PC-3 (cell line): ENCODE measurements at regions not wholly inside any gene's neighbourhood (a gene's known extent, or its start where the extent isn't known, plus 50 kb on each side); places are given as distances from the start of the nearest gene placed in this dataset.
A peak's percentile ranks its signal among the peaks of the same experiment; 100 is the strongest.
"Not testable (repeated sequence)": the region's sequence is repeated elsewhere in the genome, so short reads cannot be mapped to it uniquely, and the experiment has no call there.

ENCODE experiments used
- ATAC-seq: fragments of 200-7000 bp; cut with Tn5 transposase; 2 replicates; pipeline ENCODE4 v1.9.1; 2020; ENCODE audit warnings: mild to moderate bottlenecking, moderate library complexity
- BruUV-seq: library from RNA; stranded (reverse); fragments of 400-500 nt; replicated peaks from 2 replicates; lab custom pipeline; 2021; lab: Mats Ljungman, UMichigan
- CTCF ChIA-PET: fragments of 300-600 bp; sonication (Branson Sonifier 250); formaldehyde crosslinking; loops from one replicate; lab custom pipeline; 2022; ENCODE audit warnings: antibody characterized with exemption; lab: Charles Lee
- POLR2A ChIA-PET: fragments of 300-600 bp; sonication (Branson Sonifier 250); formaldehyde crosslinking; loops from one replicate; lab custom pipeline; 2022; ENCODE audit warnings: antibody characterized with exemption; ENCODE audit not compliant: unreplicated experiment; lab: Charles Lee
- DNase-seq: peaks from one replicate; pipeline ENCODE4 v3.0.0-alpha.2; 2015
- H2AFZ ChIP-seq: fragments of 300-600 bp; sonication (generic); 2 replicates; pipeline ENCODE4 v1.6.0; 2016; ENCODE audit warnings: antibody characterized with exemption, low read length
- H3F3A ChIP-seq: fragments of 300-600 bp; sonication (generic); one replicate; pipeline ENCODE4 v1.6.0; 2017; ENCODE audit warnings: antibody characterized with exemption, low read length, control low read depth, mild to moderate bottlenecking; ENCODE audit not compliant: unreplicated experiment
- H3K27ac ChIP-seq: fragments of 300-600 bp; sonication (generic); 2 replicates; pipeline ENCODE4 v1.5.1; 2016; ENCODE audit warnings: mild to moderate bottlenecking, low read length
- H3K27me3 ChIP-seq: fragments of 300-600 bp; sonication (generic); 2 replicates; pipeline ENCODE4 v1.6.1; 2016; ENCODE audit warnings: low read length, mixed read lengths
- H3K36me3 ChIP-seq: fragments of 300-600 bp; sonication (generic); 2 replicates; pipeline ENCODE4 v1.6.1; 2016; ENCODE audit warnings: low read depth, mixed run types, low read length, mixed read lengths
- H3K4me1 ChIP-seq: fragments of 300-600 bp; sonication (generic); 2 replicates; pipeline ENCODE4 v1.5.1; 2016; ENCODE audit warnings: low read length; ENCODE audit not compliant: insufficient read depth
- H3K4me2 ChIP-seq: fragments of 300-600 bp; sonication (generic); 2 replicates; pipeline ENCODE4 v1.6.0; 2016; ENCODE audit warnings: low read length
- H3K4me3 ChIP-seq: fragments of 300-600 bp; sonication (generic); 2 replicates; pipeline ENCODE4 v1.5.1; 2016; ENCODE audit warnings: mild to moderate bottlenecking, low read length, mixed read lengths
- H3K79me2 ChIP-seq: fragments of 300-600 bp; sonication (generic); 2 replicates; pipeline ENCODE4 v1.6.1; 2017; ENCODE audit warnings: low read length, mixed read lengths
- H3K9ac ChIP-seq: fragments of 300-600 bp; sonication (generic); 2 replicates; pipeline ENCODE4 v1.6.0; 2016; ENCODE audit warnings: mild to moderate bottlenecking, low read length
- H3K9me2 ChIP-seq: fragments of 300-600 bp; sonication (generic); replicated peaks from 2 replicates; pipeline ENCODE4 v1.6.1; 2016; ENCODE audit warnings: mixed run types, low read length, mixed read lengths
- H3K9me3 ChIP-seq: fragments of 300-600 bp; sonication (generic); 2 replicates; pipeline ENCODE4 v1.6.1; 2016; ENCODE audit warnings: low read length, mixed read lengths
- H4K20me1 ChIP-seq: fragments of 300-600 bp; sonication (generic); 2 replicates; pipeline ENCODE4 v1.6.1; 2016; ENCODE audit warnings: low read length, mixed read lengths
- EZH2 ChIP-seq: fragments of 300-600 bp; sonication (generic); IDR thresholded peaks from one replicate; pipeline ENCODE4 v1.6.1; 2017; ENCODE audit warnings: antibody characterized with exemption, mild to moderate bottlenecking, low read length; ENCODE audit not compliant: unreplicated experiment
- EZH2phosphoT487 ChIP-seq: fragments of 300-600 bp; sonication (generic); IDR thresholded peaks from 2 replicates; pipeline ENCODE4 v1.6.1; 2018; ENCODE audit warnings: mild to moderate bottlenecking, antibody characterized with exemption, low read length, borderline replicate concordance
- intact Hi-C: fragments of 100-400 bp; cut with micrococcal nuclease; formaldehyde crosslinking; loops from 2 replicates; pipeline ENCODE4 v1.9.0; 2023
- TF ChIP-seq, protein P1 (sequence below): fragments of 300-600 bp; sonication (generic); conservative IDR thresholded peaks from 2 replicates; pipeline ENCODE4 v1.5.1; 2017; ENCODE audit warnings: antibody characterized with exemption, low read depth, mild to moderate bottlenecking, low read length

DNA sequence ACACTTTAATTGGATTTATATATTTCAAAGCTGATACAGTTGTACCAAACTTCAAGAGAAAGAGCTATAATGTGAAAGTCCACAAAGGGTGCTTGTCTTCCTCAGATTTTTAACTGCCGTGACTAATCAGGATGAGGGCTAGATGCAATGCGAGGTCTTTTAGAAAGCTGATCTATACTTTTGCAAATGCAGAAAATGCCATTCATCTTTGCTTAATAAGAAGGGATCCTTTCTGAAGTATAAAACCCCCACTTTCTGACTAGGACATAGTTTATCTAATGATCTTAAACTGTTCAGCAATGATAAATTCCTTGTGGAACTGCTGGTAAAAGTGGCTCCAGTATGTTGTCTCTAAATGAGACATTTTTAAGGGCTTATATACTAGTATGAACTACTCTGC lies 102.7 kb upstream of the NGF start:
- ChIA-PET CTCF (no interaction called here), POLR2A (interaction anchor here (0.6 kb wide), 3 partner anchors 105 to 260 kb away, joined by 3 to 10 read pairs (median 5); no protein-coding TSS in a partner anchor)
- H3K9ac ChIP-seq, result no peak overlapping the region
- no TSS peak for BruUV-seq
- H3K9me3 ChIP-seq, result no peaks in the 10 kb centered on the region
- H3K4me2 ChIP-seq, result peak overlapping the region; percentile 50
- intact Hi-C loops, result no loop called here
- DNase-seq (peak; percentile 75), ATAC-seq (peak; percentile 89)
- H3K36me3 ChIP-seq, result no peaks in the 10 kb centered on the region
- H4K20me1 ChIP-seq, result no peaks in the 10 kb centered on the region
- no peak overlapping the region for H3K4me3 ChIP-seq
- H3K27me3 ChIP-seq, result no peaks in the 10 kb centered on the region
- peaks cover 21% of the 10 kb centered on the region for H3K4me1 ChIP-seq
- H3K27ac ChIP-seq, result peak overlapping the region; percentile 28
- H3K9me2 ChIP-seq, result no peaks in the 10 kb centered on the region
- H3F3A ChIP-seq, result no peaks in the 10 kb centered on the region
- H3K79me2 ChIP-seq, result no peaks in the 10 kb centered on the region
- TF ChIP-seq, protein P1, sequence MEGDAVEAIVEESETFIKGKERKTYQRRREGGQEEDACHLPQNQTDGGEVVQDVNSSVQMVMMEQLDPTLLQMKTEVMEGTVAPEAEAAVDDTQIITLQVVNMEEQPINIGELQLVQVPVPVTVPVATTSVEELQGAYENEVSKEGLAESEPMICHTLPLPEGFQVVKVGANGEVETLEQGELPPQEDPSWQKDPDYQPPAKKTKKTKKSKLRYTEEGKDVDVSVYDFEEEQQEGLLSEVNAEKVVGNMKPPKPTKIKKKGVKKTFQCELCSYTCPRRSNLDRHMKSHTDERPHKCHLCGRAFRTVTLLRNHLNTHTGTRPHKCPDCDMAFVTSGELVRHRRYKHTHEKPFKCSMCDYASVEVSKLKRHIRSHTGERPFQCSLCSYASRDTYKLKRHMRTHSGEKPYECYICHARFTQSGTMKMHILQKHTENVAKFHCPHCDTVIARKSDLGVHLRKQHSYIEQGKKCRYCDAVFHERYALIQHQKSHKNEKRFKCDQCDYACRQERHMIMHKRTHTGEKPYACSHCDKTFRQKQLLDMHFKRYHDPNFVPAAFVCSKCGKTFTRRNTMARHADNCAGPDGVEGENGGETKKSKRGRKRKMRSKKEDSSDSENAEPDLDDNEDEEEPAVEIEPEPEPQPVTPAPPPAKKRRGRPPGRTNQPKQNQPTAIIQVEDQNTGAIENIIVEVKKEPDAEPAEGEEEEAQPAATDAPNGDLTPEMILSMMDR, result no peak
- no peak for TF ChIP-seq EZH2
- no peak for TF ChIP-seq EZH2phosphoT487
- no peak overlapping the region for H2AFZ ChIP-seq

DNA sequence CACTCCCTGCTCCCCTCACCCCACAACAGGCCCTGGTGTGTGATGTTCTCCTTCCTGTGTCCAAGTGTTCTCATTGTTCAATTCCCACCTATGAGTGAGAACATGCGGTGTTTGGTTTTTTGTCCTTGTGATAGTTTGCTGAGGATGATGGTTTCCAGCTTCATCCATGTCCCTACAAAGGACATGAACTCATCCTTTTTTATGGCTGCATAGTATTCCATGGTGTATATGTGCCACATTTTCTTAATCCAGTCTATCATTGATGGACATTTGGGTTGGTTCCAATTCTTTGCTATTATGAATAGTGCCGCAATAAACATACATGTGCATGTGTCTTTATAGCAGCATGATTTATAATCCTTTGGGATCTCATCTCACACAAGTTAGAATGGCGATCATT lies 101.5 kb upstream of the NGF start:
- H3K9me3 ChIP-seq, H2AFZ ChIP-seq, CTCF ChIA-PET, H3K27me3 ChIP-seq, POLR2A ChIA-PET, DNase-seq, intact Hi-C loops, H3K9me2 ChIP-seq, H3K79me2 ChIP-seq, H3K4me2 ChIP-seq, H4K20me1 ChIP-seq, H3K9ac ChIP-seq, H3F3A ChIP-seq, H3K4me3 ChIP-seq, H3K36me3 ChIP-seq, BruUV-seq, H3K27ac ChIP-seq, ATAC-seq: not testable (repeated sequence)
- H3K4me1 ChIP-seq, result peaks cover 21% of the 10 kb centered on the region

DNA sequence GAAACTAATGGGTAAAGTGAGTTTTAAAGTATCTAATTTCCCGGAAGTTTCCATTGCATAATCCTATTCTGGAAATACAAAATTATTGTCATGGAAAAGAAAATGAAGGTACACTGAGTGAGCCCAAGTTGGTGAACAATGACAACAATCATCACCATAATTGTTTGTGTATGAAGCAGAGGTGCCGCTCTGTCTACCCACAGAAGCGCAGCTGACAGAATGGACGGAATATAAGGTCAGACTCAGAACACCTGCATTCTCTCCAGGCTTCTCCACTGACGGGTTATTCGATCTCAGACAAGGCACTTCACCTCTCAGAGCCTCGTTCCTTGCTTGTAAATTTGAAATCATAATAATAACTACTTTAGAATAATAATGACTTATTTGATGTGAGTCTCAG lies 99.1 kb upstream of the NGF start:
- H3K9ac ChIP-seq, result no peak overlapping the region
- ATAC-seq (no peak), DNase-seq (no peak)
- H3F3A ChIP-seq, result no peaks in the 10 kb centered on the region
- ChIA-PET POLR2A (no interaction called here), CTCF (no interaction called here)
- TF ChIP-seq EZH2, result no peak
- TF ChIP-seq, protein P1, result no peak
- no peak for TF ChIP-seq EZH2phosphoT487
- no peak overlapping the region for H3K27ac ChIP-seq
- H3K79me2 ChIP-seq, result no peaks in the 10 kb centered on the region
- no peaks in the 10 kb centered on the region for H3K36me3 ChIP-seq
- intact Hi-C loops, result no loop called here
- no peaks in the 10 kb centered on the region for H3K9me3 ChIP-seq
- BruUV-seq, result no TSS peak
- no peaks in the 10 kb centered on the region for H3K9me2 ChIP-seq
- no peak overlapping the region for H2AFZ ChIP-seq
- H3K4me3 ChIP-seq, result no peak overlapping the region
- peaks cover 24% of the 10 kb centered on the region for H3K4me1 ChIP-seq
- no peaks in the 10 kb centered on the region for H4K20me1 ChIP-seq
- no peak overlapping the region for H3K4me2 ChIP-seq
- no peaks in the 10 kb centered on the region for H3K27me3 ChIP-seq
